OCI-M1 (cell line): ENCODE measurements at regions not wholly inside any gene's neighbourhood (a gene's known extent, or its start where the extent isn't known, plus 50 kb on each side); places are given as distances from the start of the nearest gene placed in this dataset.
A peak's percentile ranks its signal among the peaks of the same experiment; 100 is the strongest.

Source experiments
- DNase-seq: peaks from one replicate; lab custom pipeline; 2025; lab: John Stamatoyannopoulos, UW

DNA sequence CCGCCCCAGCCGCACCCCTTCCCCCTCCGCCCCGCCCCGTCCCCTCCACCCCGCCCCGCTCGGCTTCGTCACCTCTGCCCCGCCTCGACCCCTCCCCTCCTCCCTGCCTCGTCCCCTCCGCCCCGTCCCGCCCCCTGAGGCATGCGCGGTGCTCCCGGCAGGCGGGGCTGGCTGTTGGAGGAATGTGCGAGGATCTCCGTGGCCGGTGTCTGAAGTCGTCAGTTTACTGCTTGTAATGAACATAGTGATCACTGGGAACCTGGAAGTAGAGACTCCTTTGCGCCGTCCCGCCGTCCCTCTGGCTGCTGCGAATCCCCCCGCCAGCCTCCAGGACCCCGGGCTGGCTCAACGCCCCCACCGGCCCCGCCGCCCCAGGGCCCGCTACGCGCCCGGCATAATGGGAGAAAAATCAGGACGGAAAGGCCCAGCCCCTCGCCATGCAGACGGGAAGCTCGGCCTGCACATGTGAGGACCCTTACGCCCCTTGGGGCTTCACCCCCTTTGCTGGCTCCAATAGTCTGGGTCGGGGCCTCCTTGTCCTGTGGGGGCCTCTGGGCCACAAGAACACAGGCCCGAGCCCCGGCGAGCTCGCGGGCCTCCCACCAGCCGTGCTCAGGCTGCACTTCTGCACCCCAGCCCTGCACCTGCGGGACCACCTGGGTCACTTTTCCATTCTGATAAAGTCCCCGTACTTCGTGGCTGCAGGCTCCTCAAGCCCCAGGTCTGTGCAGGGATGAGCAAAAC lies 743.1 kb downstream of the KCNJ18 start:
- no peak for DNase-seq

- DNase-seq = no peak
Measured at GRCh38 chr17:22441776-22442175, 749.5 kb downstream of the KCNJ18 start.

DNA sequence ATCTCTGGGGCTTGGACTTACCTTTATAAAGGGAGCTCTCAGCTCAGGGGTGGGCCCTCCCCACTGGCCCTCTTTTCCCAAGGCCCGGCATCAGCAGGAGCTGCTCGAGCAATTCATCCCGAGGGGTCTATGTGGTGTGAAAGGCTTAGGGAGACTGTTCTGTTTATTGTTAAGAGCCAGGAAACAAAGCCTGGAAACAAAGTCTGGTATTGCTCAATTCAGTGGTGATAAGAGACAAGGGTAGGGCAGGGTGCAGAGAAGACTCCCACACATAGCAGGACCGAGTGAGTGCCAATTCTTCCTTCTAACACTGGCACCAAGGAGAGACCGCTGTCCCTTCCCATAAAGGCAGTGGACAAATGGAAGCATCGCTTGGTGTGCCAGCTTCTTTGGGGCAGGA lies 750.7 kb downstream of the KCNJ18 start:
- peak; percentile 12 for DNase-seq

DNA sequence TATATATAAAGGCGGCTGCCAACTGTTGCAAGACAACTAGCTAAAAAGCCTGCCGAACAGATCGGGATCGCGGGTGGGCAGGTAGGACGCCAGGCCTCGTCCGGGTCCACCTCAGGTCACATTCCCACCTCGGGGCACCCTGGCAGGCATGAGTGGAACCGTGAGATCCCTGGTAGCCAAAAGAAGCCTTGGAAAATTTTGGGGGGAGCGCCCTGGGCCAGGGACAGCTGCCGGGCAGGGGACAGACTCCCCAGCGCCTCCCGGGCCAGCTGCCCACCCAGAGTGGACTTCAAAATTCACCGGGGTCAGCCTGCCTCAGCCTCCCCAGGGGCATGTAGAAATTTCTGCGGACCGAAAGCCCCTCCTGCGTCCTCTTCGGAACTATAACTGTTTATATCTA lies 760.9 kb downstream of the KCNJ18 start:
- no peak for DNase-seq

GRCh38 chr17:22454070-22454999 lies 762.0 kb downstream of the KCNJ18 start:
- no peak for DNase-seq

DNA sequence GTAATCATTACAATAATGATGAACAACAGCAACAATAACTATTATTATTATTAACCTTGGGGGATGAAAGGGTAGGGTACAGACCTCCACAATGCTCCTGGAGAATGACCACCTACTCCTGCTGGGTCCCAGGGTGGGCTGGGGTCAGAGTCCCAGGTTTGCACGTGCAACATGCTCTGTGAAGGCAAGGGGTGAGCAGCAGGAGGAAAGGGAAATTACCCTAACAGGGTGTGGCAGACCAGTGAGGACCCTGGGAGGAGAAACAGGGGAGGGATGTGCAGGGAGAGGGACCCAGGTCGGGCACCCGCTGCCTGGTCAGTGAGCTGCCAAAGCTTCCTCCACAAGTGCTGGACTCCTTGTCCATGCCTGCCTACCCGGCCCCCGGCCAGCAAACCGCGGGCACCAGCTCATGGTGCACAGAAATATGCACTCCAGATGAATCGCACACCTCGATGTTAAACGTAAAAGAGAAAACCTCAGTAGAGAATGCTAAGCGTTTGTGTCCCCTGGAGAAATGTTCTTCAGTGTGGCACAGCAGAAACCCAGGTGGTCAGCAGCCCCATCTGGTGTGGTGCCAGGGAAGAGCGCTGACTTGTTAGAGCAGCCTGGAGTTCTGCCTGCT lies 767.1 kb downstream of the KCNJ18 start:
- no peak for DNase-seq

DNA sequence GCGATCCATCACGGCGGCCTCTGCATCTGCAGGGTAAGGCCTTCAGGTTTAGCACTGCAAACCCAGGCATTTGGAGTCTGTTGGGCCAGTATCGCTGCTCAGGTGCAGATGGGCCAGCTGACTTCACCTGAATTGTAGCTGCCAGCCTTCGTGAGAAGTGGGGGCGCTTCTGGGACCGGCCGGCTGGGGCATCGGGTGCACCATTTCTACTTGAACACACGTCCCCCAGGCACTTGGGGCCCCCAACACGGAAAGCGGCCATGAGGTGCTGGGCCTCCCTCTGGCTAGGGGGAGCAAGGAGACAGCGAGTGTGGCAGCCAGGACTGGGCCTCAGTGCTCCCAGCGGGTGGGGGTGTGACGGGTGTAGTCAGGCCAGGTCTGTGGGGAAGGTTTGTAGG lies 767.6 kb downstream of the KCNJ18 start:
- no peak for DNase-seq

DNA sequence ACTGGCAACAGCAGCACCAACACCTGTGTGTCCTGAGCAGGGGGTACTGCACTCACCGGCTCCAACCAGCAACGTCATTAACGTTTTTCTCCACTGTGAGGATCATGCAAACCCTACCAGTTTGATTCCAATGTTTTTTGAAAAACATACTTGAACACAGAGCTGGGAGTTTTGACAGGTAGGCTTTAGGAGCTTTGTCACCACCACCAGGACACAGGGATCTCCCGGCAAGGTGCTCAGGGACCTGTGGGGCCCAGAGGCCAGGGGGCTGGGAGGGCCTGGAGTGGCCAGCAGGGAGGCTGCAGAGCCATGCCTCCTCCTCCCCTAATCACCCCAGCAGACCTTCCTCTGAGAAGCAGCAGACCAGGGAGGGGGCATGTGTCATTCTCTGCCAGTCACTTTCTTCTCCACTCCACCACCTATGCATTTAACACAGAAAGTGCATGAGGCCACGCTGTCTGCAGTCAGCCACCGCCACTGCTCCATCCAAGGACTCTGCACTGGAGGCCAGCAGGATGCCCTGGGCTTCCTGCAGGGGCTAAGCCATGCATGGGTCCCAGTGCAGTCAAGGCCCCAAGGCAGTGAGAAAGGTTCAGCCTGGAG lies 768.2 kb downstream of the KCNJ18 start:
- no peak for DNase-seq

DNA sequence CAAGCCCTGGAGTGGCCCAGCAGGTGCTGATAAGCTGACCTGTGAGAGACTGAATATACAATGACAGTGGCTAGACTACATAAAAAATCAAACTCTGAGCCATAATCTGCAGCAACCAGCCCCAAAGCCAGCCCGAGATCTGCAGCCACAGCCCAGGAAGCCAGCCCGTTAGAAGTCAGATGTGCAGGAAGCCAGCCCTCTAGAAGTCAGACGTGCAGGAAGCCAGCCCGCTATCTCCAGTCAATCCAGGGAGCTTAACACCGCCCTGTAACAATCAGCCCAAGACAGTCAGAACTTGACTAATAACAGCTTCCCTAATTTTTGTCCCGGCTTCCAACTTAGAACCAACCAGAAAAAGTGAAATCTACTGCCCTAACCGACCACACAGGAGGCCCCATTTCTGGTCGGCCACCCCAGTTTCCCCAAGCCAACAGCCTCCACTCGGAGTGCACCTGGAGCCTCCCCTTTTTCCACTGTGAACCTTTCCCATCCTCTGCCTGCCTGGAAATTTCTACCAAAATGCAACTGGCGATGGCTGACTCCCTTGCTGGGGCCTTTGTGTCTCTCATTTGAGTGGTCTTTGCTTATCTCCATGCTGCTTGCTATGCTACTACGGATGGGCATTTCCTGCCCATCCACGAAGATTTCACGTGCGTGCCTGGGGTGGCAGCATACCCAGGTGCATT lies 769.3 kb downstream of the KCNJ18 start:
- no peak for DNase-seq

DNA sequence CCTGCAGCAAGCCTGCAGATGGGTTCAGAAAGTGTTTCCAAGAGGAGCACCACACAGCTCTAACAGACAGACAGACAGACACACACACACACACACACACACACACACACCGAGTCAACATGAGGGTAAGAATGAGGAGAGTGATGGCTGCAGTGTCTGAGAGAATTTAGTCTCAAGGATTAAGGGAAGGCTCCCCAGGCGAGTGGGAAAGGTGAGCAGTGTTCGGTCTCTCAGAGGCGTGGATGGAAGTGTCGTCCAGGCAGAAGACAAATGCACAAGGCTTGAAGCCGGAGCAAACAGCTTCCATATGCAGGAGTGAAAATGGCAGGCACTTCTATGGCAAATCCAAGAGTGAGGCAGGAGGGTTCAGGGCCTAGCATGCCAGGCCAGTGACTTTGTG lies 770.1 kb downstream of the KCNJ18 start:
- no peak for DNase-seq

GRCh38 chr17:22463110-22463850 lies 771.0 kb downstream of the KCNJ18 start:
- no peak for DNase-seq

- no peak for DNase-seq
Measured at GRCh38 chr17:22464041-22464440, 771.7 kb downstream of the KCNJ18 start.

GRCh38 chr17:22467720-22468119 lies 775.4 kb downstream of the KCNJ18 start:
- no peak for DNase-seq

DNA sequence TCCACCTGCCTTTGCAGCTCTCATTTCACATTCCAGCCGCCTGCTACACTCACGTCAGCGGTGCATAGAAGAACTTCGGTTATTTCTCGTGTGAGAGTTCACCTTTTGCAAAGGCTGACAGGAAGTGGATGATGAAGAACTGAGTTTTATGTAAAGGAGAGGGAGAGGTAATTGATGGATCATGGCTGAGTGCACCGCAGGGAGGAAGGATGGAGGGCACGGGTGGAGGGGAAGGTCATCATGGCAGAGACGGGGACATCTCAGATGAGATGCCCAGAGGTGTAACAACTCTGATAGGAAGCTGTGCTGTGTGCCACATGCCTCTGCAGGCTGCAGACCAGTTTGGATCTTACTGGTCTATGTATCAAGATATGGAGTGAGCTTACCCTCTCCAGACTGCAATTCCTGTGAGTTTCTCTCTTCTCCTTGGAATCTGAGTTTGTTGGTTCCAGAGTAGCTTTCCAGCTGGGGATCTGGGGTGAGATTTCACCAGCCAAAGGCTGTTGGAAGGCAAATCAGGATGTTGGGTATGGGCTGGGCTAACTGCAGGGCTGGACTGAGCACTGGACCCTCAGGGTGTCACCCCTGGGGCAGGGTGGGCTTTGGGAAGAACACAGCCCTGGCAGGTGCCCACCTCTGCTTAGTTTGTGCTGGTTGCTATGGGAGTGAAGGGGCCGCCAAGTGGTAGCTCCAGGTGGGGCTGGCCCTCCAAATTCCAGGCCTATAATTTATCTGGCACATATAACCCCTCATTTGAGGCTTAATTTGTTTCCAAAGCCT lies 777.0 kb downstream of the KCNJ18 start:
- no peak for DNase-seq

GRCh38 chr17:22469941-22470340 lies 777.6 kb downstream of the KCNJ18 start:
- no peak for DNase-seq

DNA sequence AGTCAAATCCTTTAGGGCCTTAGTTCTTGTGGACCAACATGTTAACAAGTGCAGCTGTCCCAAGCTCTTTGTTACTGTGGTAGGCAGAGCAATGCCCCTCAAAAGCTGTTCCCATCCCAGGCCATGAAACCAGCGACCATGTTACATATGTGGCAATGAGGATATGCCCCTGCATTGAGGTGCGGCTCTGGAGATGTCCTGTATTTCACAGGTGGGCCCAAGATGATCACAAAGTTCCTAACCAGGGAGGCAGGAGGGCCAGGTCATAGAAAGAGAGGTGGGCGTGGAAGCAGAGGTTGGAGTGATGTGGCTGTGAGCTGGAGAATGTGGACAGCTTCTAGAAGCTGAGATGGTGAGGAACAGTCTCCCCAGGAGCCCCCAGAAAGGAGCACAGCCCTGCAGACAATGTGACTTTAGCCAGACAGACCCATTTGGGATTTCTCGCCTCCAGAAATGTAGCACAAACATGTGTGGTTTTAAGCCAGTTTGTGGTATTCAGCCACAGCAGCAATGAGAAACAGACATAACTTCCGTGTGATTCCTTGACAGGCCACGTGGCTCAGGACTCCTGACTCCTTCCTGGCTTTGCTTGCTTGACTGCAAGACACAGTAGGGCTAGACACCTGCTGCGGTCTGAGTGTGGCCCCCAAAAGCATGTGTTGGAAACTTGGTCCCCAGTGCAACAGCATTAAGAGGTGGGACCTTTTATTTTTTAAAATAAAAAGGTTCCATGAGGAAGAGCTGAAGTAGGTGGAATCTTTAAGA lies 778.3 kb downstream of the KCNJ18 start:
- DNase-seq = no peak

GRCh38 chr17:22484826-22485225 lies 792.5 kb downstream of the KCNJ18 start:
- DNase-seq = no peak

GRCh38 chr17:22490399-22490798 lies 798.1 kb downstream of the KCNJ18 start:
- no peak for DNase-seq

GRCh38 chr17:22492331-22492730 lies 800.0 kb downstream of the KCNJ18 start:
- peak; percentile 1 for DNase-seq

DNA sequence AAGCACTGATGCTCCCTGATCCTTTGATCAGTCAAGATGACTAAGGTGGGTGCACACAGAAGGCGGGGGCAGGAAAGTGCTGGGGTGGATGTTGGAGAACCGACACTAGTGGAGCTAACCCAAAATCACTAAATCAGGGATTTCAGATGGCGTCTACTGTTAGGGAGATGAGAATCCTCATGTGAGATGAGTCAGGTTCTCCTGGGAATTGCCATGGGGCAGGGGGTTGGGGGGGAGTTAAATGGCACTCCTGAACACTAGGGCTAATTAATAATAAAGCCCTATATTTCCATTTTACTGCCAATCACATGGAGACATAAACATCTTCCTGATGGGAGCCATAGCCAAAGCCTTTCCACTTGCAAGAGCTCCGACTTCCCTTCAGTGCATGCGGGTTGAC lies 804.1 kb downstream of the KCNJ18 start:
- no peak for DNase-seq
